ENCODE measurements at regions not wholly inside any gene's neighbourhood (a gene's known extent, or its start where the extent isn't known, plus 50 kb on each side); places are given as distances from the start of the nearest gene placed in this dataset.
A peak's percentile ranks its signal among the peaks of the same experiment; 100 is the strongest.

DNA sequence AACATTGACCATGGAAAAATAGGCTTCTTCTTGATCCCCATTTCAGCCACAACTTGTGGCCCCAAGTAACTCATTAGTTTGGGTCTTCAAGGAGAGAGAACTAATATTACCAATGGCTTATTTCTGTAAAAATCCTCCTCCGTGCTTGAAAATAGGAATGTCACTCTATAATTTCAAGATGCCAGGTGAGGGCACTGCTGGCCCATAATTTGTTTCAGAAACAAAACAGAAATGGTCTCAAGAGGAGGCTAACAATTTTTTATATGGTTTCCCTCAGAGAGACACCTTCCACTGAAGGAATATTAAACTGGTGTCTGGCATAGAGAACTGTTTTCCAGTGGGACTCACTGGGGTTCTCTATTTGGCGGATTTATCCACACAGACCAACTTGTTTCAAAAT, 437.0 kb upstream of the TRPC7 start:
- TF ChIP-seq CTCF (IDR thresholded peaks at IDR 0.05) (peak in 1 of 3 donors; percentile 13), POLR2A (IDR thresholded peaks at IDR 0.05) (no peak)
